MM.1S (cell line): ENCODE measurements at regions not wholly inside any gene's neighbourhood (a gene's known extent, or its start where the extent isn't known, plus 50 kb on each side); places are given as distances from the start of the nearest gene placed in this dataset.

Experiments used
- DNase-seq: peaks from one replicate; pipeline ENCODE4 v3.0.0-alpha.2; 2015
- H2AFZ ChIP-seq: fragments of 300-600 bp; sonication (generic); 2 replicates; pipeline ENCODE4 v1.6.0; 2016; ENCODE audit warnings: antibody characterized with exemption, low read length
- H3F3A ChIP-seq: fragments of 300-600 bp; sonication (generic); 2 replicates; pipeline ENCODE4 v1.6.1; 2016; ENCODE audit warnings: mild to moderate bottlenecking, antibody characterized with exemption, low read length, moderate library complexity, mixed read lengths; ENCODE audit not compliant: insufficient read depth
- H3K27ac ChIP-seq: fragments of 300-600 bp; sonication (generic); 2 replicates; pipeline ENCODE4 v1.5.1; 2016; ENCODE audit warnings: mild to moderate bottlenecking, low read length
- H3K27me3 ChIP-seq: fragments of 300-600 bp; sonication (generic); replicated peaks from 2 replicates; pipeline ENCODE4 v1.6.0; 2016; ENCODE audit warnings: low read length; ENCODE audit not compliant: insufficient read depth
- H3K36me3 ChIP-seq: fragments of 300-600 bp; sonication (generic); replicated peaks from 2 replicates; pipeline ENCODE4 v1.6.1; 2016; ENCODE audit warnings: mild to moderate bottlenecking, low read length, mixed read lengths; ENCODE audit not compliant: insufficient read depth
- H3K4me1 ChIP-seq: fragments of 300-600 bp; sonication (generic); 2 replicates; pipeline ENCODE4 v1.6.1; 2016; ENCODE audit warnings: low read length, mixed read lengths
- H3K4me2 ChIP-seq: fragments of 300-600 bp; sonication (generic); 2 replicates; pipeline ENCODE4 v1.6.0; 2016; ENCODE audit warnings: low read depth, low read length
- H3K4me3 ChIP-seq: fragments of 300-600 bp; sonication (generic); 2 replicates; pipeline ENCODE4 v1.5.1; 2016; ENCODE audit warnings: low read length, mixed read lengths
- H3K79me2 ChIP-seq: fragments of 300-600 bp; sonication (generic); 2 replicates; pipeline ENCODE4 v1.6.1; 2016; ENCODE audit warnings: mixed run types, low read length, mixed read lengths
- H3K9ac ChIP-seq: fragments of 300-600 bp; sonication (generic); 2 replicates; pipeline ENCODE4 v1.6.1; 2016; ENCODE audit warnings: low read length, mixed read lengths
- H3K9me2 ChIP-seq: fragments of 300-600 bp; sonication (generic); replicated peaks from 2 replicates; pipeline ENCODE4 v1.6.1; 2016; ENCODE audit warnings: mild to moderate bottlenecking, low read length, mixed read lengths; ENCODE audit not compliant: insufficient read depth
- H3K9me3 ChIP-seq: fragments of 300-600 bp; sonication (generic); replicated peaks from 2 replicates; pipeline ENCODE4 v1.6.1; 2016; ENCODE audit warnings: mild to moderate bottlenecking, low read length, mixed read lengths; ENCODE audit not compliant: insufficient read depth
- H4K20me1 ChIP-seq: fragments of 300-600 bp; sonication (generic); 2 replicates; pipeline ENCODE4 v1.6.1; 2016; ENCODE audit warnings: mild to moderate bottlenecking, low read length, moderate library complexity, mixed read lengths; ENCODE audit not compliant: insufficient read depth
- EZH2 ChIP-seq: fragments of 300-600 bp; sonication (generic); optimal IDR thresholded peaks from 2 replicates; pipeline ENCODE3; 2017; ENCODE audit warnings: low read depth, mild to moderate bottlenecking, antibody characterized with exemption, low read length, mixed read lengths
- EZH2phosphoT487 ChIP-seq: fragments of 300-600 bp; sonication (generic); IDR thresholded peaks from 2 replicates; pipeline ENCODE4 v1.6.1; 2018; ENCODE audit warnings: antibody characterized with exemption, low read length
- TF ChIP-seq, protein P1 (sequence below): fragments of 300-600 bp; sonication (generic); IDR thresholded peaks from 2 replicates; pipeline ENCODE4 v1.5.1; 2016; ENCODE audit warnings: antibody characterized with exemption, low read length, mixed read lengths

DNA sequence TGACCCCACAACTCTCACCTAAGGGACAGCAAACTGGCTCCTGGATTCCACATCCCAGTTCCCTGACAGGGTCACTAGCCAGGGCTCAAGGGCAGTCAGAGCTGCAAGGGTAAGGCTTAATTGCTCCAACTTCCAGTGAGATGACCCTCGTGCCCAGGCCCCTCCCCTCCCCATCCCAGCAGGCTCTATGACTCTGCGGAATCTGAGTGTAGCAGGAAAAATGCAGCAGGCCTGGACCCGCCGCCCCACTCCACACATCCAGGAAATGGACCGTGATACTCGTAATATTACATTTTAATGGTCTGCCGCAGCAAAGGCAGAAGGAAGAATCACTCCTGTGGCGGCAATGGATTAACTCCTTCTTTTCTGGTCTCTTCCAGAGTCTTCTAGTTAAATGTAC, 91.7 kb upstream of the CHST15 start:
- no peak for TF ChIP-seq EZH2phosphoT487
- TF ChIP-seq, protein P1, sequence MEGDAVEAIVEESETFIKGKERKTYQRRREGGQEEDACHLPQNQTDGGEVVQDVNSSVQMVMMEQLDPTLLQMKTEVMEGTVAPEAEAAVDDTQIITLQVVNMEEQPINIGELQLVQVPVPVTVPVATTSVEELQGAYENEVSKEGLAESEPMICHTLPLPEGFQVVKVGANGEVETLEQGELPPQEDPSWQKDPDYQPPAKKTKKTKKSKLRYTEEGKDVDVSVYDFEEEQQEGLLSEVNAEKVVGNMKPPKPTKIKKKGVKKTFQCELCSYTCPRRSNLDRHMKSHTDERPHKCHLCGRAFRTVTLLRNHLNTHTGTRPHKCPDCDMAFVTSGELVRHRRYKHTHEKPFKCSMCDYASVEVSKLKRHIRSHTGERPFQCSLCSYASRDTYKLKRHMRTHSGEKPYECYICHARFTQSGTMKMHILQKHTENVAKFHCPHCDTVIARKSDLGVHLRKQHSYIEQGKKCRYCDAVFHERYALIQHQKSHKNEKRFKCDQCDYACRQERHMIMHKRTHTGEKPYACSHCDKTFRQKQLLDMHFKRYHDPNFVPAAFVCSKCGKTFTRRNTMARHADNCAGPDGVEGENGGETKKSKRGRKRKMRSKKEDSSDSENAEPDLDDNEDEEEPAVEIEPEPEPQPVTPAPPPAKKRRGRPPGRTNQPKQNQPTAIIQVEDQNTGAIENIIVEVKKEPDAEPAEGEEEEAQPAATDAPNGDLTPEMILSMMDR = no peak
- no peak for TF ChIP-seq EZH2
- DNase-seq = no peak
- no peaks in the 10 kb centered on the region for H3K27me3 ChIP-seq
- no peak overlapping the region for H3K9ac ChIP-seq
- no peaks in the 10 kb centered on the region for H3F3A ChIP-seq
- no peaks in the 10 kb centered on the region for H3K36me3 ChIP-seq
- no peak overlapping the region for H3K27ac ChIP-seq
- H3K9me2 ChIP-seq = no peaks in the 10 kb centered on the region
- H3K4me2 ChIP-seq = no peak overlapping the region
- H3K9me3 ChIP-seq = no peaks in the 10 kb centered on the region
- no peak overlapping the region for H2AFZ ChIP-seq
- no peak overlapping the region for H3K4me3 ChIP-seq
- H3K4me1 ChIP-seq = no peaks in the 10 kb centered on the region
- H4K20me1 ChIP-seq = no peaks in the 10 kb centered on the region
- no peaks in the 10 kb centered on the region for H3K79me2 ChIP-seq

DNA sequence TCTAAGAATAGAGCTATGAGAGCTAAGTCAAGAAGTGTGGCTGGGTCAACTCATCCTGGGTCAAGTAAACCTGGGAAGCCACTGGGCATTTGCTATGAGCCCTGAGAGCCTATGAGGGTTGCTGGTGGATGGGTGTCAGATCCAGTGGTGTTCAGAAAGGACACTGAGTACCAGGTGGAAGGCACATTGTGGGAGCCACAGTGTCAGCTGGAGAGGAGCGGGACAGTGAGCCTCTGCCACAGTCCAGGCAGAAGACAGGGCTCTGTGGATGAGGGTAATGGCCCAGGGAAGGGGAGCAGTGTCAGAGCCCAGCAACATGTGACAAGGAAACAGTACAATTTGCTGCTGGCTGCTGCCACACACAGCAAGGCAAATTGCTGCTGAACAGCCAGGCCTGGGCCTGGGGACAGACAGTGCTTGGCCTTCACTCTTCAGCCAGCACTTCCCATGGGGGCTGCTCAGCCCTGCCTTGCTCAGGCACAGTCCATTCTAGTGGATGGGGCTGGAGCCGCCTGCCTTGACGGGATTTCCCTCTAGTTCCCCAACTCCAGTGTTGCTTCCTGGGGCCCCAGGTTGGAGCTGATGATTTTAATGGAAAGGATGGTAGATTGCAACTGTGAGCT, 90.9 kb upstream of the CHST15 start:
- H3K79me2 ChIP-seq = no peaks in the 10 kb centered on the region
- DNase-seq = no peak
- TF ChIP-seq, protein P1 = no peak
- no peak for TF ChIP-seq EZH2phosphoT487
- no peak for TF ChIP-seq EZH2
- no peaks in the 10 kb centered on the region for H3F3A ChIP-seq
- no peak overlapping the region for H3K4me2 ChIP-seq
- no peak overlapping the region for H3K4me3 ChIP-seq
- H3K9ac ChIP-seq = no peak overlapping the region
- no peak overlapping the region for H3K27ac ChIP-seq
- H3K9me2 ChIP-seq = no peaks in the 10 kb centered on the region
- H4K20me1 ChIP-seq = no peaks in the 10 kb centered on the region
- no peaks in the 10 kb centered on the region for H3K36me3 ChIP-seq
- no peaks in the 10 kb centered on the region for H3K27me3 ChIP-seq
- H3K9me3 ChIP-seq = no peaks in the 10 kb centered on the region
- no peak overlapping the region for H2AFZ ChIP-seq
- no peaks in the 10 kb centered on the region for H3K4me1 ChIP-seq

DNA sequence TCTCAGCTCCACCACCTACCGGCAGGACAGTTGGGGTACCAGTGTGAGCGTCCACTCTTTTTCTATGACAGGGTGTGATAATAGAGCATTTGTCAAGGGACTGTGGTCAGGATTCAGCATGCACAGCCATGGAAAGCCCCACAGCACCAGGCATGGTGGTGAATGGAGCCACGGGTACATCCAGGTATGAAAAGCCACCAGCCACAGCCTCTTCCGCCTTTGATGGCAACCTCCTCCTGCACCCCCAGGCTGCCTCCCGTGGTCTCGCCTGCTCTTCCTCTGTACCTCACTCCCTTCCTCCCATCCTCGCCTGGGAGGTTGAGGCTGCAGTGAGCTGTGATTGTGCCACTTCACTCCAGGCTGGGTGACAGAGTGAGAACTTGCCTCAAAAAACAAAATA, 90.2 kb upstream of the CHST15 start:
- Histone ChIP-seq H4K20me1 (no peaks in the 10 kb centered on the region), H3K27me3 (no peaks in the 10 kb centered on the region), H3K9me3 (no peaks in the 10 kb centered on the region), H3K4me3 (no peak overlapping the region), H3K9ac (no peak overlapping the region), H3K79me2 (no peaks in the 10 kb centered on the region), H2AFZ (no peak overlapping the region), H3K4me1 (no peaks in the 10 kb centered on the region), H3F3A (no peaks in the 10 kb centered on the region), H3K9me2 (no peaks in the 10 kb centered on the region), H3K27ac (no peak overlapping the region), H3K4me2 (no peak overlapping the region), H3K36me3 (no peaks in the 10 kb centered on the region)
- TF ChIP-seq EZH2phosphoT487 (no peak), EZH2 (no peak)
- TF ChIP-seq, protein P1 = no peak
- DNase-seq = no peak
